ENCODE measurements at regions not wholly inside any gene's neighbourhood (a gene's known extent, or its start where the extent isn't known, plus 50 kb on each side); places are given as distances from the start of the nearest gene placed in this dataset.

- Histone ChIP-seq H3K27me3 (ENCODE audit: insufficient read depth, low read length) (no peaks in the 10 kb centered on the region), H4K20me1 (ENCODE audit: insufficient read depth, low read length) (no peaks in the 10 kb centered on the region), H3K27ac (ENCODE audit: low read depth, low read length, poor library complexity, severe bottlenecking) (no peak overlapping the region), H3K4me1 (ENCODE audit: insufficient read depth, low read length, severe bottlenecking) (no peaks in the 10 kb centered on the region), H3K9ac (ENCODE audit: low read length) (no peak overlapping the region), H3K9me2 (ENCODE audit: low read depth, low read length) (no peaks in the 10 kb centered on the region), H3F3A (ENCODE audit: insufficient read depth, low read length) (no peaks in the 10 kb centered on the region), H3K4me2 (ENCODE audit: low read length) (no peak overlapping the region), H3K4me3 (ENCODE audit: low read depth, low read length, poor library complexity, severe bottlenecking) (no peak overlapping the region), H3K36me3 (ENCODE audit: insufficient read depth, low read length) (no peaks in the 10 kb centered on the region), H3K9me3 (ENCODE audit: low read length) (no peaks in the 10 kb centered on the region), H3K79me2 (ENCODE audit: insufficient read depth, low read length) (no peaks in the 10 kb centered on the region), H2AFZ (ENCODE audit: low read length) (no peak overlapping the region)
- TF ChIP-seq EZH2 (IDR thresholded peaks at IDR 0.05; ENCODE audit: borderline replicate concordance, low read length) (no peak), CTCF (IDR thresholded peaks at IDR 0.05; ENCODE audit: low read length) (no peak)
Measured at GRCh38 chr17:71329310-71330098, 791.3 kb upstream of the SOX9 start.

GRCh38 chr17:71330099-71330375 is 790.8 kb upstream of the SOX9 start:
- H3K9me3 ChIP-seq (ENCODE audit: low read length), result no peaks in the 10 kb centered on the region
- H3K79me2 ChIP-seq (ENCODE audit: insufficient read depth, low read length), result no peaks in the 10 kb centered on the region
- H2AFZ ChIP-seq (ENCODE audit: low read length), result no peak overlapping the region
- H4K20me1 ChIP-seq (ENCODE audit: insufficient read depth, low read length), result no peaks in the 10 kb centered on the region
- H3K9ac ChIP-seq (ENCODE audit: low read length), result no peak overlapping the region
- H3K9me2 ChIP-seq (ENCODE audit: low read depth, low read length), result no peaks in the 10 kb centered on the region
- no peak for TF ChIP-seq EZH2 (IDR thresholded peaks at IDR 0.05; ENCODE audit: borderline replicate concordance, low read length)
- no peak for TF ChIP-seq CTCF (IDR thresholded peaks at IDR 0.05; ENCODE audit: low read length)
- no peak overlapping the region for H3K27ac ChIP-seq (ENCODE audit: low read depth, low read length, poor library complexity, severe bottlenecking)
- no peaks in the 10 kb centered on the region for H3K36me3 ChIP-seq (ENCODE audit: insufficient read depth, low read length)
- no peaks in the 10 kb centered on the region for H3F3A ChIP-seq (ENCODE audit: insufficient read depth, low read length)
- no peaks in the 10 kb centered on the region for H3K4me1 ChIP-seq (ENCODE audit: insufficient read depth, low read length, severe bottlenecking)
- no peaks in the 10 kb centered on the region for H3K27me3 ChIP-seq (ENCODE audit: insufficient read depth, low read length)
- no peak overlapping the region for H3K4me3 ChIP-seq (ENCODE audit: low read depth, low read length, poor library complexity, severe bottlenecking)
- no peak overlapping the region for H3K4me2 ChIP-seq (ENCODE audit: low read length)

- Histone ChIP-seq H3K27ac (ENCODE audit: low read depth, low read length, poor library complexity, severe bottlenecking) (no peak overlapping the region), H3F3A (ENCODE audit: insufficient read depth, low read length) (no peaks in the 10 kb centered on the region), H3K4me3 (ENCODE audit: low read depth, low read length, poor library complexity, severe bottlenecking) (no peak overlapping the region), H3K9ac (ENCODE audit: low read length) (no peak overlapping the region), H3K4me2 (ENCODE audit: low read length) (no peak overlapping the region), H3K79me2 (ENCODE audit: insufficient read depth, low read length) (no peaks in the 10 kb centered on the region), H3K36me3 (ENCODE audit: insufficient read depth, low read length) (no peaks in the 10 kb centered on the region), H3K9me2 (ENCODE audit: low read depth, low read length) (no peaks in the 10 kb centered on the region), H4K20me1 (ENCODE audit: insufficient read depth, low read length) (no peaks in the 10 kb centered on the region), H3K4me1 (ENCODE audit: insufficient read depth, low read length, severe bottlenecking) (no peaks in the 10 kb centered on the region), H2AFZ (ENCODE audit: low read length) (no peak overlapping the region), H3K27me3 (ENCODE audit: insufficient read depth, low read length) (no peaks in the 10 kb centered on the region), H3K9me3 (ENCODE audit: low read length) (no peaks in the 10 kb centered on the region)
- TF ChIP-seq CTCF (IDR thresholded peaks at IDR 0.05; ENCODE audit: low read length) (no peak), EZH2 (IDR thresholded peaks at IDR 0.05; ENCODE audit: borderline replicate concordance, low read length) (no peak)
Measured at GRCh38 chr17:71331754-71332325, 789.0 kb upstream of the SOX9 start.

Measured in OCI-LY1 (cell line).